ENCODE measurements at regions not wholly inside any gene's neighbourhood (a gene's known extent, or its start where the extent isn't known, plus 50 kb on each side); places are given as distances from the start of the nearest gene placed in this dataset.

DNA sequence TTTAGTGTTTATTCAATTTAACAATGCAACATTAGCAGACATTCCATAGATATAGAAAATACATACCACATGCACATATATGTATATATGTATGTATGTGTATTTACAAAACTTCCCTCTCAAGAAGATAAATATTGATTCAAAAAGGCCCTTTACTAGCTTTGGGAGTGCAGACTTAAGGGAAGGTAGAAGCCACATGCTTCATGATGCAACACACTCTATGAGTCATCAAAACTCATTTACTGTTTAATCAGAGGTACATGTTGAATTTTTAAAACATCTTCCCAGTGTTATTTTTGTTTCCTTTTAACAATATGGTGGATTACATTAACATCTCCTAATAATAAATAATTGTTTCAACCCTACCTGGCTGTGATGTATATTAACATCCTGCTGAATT, 61.4 kb upstream of the KIRREL1 start:
- TF ChIP-seq CTCF (IDR thresholded peaks at IDR 0.05) (no peak), ZFX (IDR thresholded peaks at IDR 0.05; ENCODE audit: borderline replicate concordance) (no peak)
- no peak overlapping the region for H3K27ac ChIP-seq

DNA sequence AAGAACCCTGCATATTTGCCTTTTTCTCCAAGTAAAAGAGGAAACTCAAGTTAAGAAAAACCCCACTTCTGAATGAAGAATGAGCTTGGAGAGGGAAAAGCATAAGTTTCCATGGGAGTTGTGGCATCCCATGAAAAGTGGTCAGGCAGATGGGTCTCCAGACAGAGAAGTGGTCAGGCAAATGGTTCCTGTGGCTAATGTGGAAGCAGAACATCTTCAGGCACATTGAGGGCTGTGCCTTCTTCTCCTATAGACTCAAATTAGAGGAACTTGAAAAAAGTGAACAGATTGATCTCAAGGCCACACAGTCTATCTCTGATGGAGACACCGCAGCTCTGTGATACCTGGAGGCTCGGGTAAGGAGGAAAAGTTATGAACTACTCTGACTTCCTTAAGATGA, 55.7 kb upstream of the KIRREL1 start:
- TF ChIP-seq CTCF (IDR thresholded peaks at IDR 0.05) (no peak), ZFX (IDR thresholded peaks at IDR 0.05; ENCODE audit: borderline replicate concordance) (no peak)
- H3K27ac ChIP-seq = no peak overlapping the region

GRCh38 chr1:157941939-157942338, 51.5 kb upstream of the KIRREL1 start:
- H3K27ac ChIP-seq = no peak overlapping the region
- TF ChIP-seq CTCF (IDR thresholded peaks at IDR 0.05) (no peak), ZFX (IDR thresholded peaks at IDR 0.05; ENCODE audit: borderline replicate concordance) (no peak)

All from 22Rv1 (cell line).